ENCODE measurements at regions not wholly inside any gene's neighbourhood (a gene's known extent, or its start where the extent isn't known, plus 50 kb on each side); places are given as distances from the start of the nearest gene placed in this dataset.

DNA sequence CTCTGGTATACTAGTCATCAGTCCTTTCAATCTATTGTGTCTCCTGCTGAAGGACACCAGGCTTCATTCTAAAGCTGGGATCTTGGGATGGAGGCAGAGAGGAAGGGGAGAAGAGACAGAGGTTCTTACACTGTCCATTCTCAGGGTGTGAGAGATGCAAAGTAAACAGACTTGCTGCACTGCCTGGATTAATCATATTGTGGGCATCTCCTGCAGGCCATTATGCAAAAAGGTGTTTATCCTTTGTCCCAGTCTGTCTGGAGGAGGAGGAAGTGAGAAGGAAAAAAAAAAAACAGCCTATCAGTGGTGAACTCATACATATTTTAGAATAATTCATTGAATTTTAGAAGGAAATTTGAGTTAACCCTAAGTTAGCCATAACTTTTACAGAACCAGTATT is 92.9 kb upstream of the TNPO1 start:
- H3K9me3 Mint-ChIP-seq, result peaks cover 18% of the 10 kb centered on the region; the same call in 2 of the 3 replicates

More for the DNA sequence above, 92.9 kb upstream of the TNPO1 start:
- peaks cover 4% of the 10 kb centered on the region for H3K4me1 Mint-ChIP-seq
- peaks cover 6% of the 10 kb centered on the region for H3K27me3 Mint-ChIP-seq (ENCODE audit: insufficient read depth, low read depth, poor library complexity)
- DNase-seq (ENCODE audit: low spot score) (no peak), ATAC-seq (no peak)
- TF ChIP-seq, protein P1, sequence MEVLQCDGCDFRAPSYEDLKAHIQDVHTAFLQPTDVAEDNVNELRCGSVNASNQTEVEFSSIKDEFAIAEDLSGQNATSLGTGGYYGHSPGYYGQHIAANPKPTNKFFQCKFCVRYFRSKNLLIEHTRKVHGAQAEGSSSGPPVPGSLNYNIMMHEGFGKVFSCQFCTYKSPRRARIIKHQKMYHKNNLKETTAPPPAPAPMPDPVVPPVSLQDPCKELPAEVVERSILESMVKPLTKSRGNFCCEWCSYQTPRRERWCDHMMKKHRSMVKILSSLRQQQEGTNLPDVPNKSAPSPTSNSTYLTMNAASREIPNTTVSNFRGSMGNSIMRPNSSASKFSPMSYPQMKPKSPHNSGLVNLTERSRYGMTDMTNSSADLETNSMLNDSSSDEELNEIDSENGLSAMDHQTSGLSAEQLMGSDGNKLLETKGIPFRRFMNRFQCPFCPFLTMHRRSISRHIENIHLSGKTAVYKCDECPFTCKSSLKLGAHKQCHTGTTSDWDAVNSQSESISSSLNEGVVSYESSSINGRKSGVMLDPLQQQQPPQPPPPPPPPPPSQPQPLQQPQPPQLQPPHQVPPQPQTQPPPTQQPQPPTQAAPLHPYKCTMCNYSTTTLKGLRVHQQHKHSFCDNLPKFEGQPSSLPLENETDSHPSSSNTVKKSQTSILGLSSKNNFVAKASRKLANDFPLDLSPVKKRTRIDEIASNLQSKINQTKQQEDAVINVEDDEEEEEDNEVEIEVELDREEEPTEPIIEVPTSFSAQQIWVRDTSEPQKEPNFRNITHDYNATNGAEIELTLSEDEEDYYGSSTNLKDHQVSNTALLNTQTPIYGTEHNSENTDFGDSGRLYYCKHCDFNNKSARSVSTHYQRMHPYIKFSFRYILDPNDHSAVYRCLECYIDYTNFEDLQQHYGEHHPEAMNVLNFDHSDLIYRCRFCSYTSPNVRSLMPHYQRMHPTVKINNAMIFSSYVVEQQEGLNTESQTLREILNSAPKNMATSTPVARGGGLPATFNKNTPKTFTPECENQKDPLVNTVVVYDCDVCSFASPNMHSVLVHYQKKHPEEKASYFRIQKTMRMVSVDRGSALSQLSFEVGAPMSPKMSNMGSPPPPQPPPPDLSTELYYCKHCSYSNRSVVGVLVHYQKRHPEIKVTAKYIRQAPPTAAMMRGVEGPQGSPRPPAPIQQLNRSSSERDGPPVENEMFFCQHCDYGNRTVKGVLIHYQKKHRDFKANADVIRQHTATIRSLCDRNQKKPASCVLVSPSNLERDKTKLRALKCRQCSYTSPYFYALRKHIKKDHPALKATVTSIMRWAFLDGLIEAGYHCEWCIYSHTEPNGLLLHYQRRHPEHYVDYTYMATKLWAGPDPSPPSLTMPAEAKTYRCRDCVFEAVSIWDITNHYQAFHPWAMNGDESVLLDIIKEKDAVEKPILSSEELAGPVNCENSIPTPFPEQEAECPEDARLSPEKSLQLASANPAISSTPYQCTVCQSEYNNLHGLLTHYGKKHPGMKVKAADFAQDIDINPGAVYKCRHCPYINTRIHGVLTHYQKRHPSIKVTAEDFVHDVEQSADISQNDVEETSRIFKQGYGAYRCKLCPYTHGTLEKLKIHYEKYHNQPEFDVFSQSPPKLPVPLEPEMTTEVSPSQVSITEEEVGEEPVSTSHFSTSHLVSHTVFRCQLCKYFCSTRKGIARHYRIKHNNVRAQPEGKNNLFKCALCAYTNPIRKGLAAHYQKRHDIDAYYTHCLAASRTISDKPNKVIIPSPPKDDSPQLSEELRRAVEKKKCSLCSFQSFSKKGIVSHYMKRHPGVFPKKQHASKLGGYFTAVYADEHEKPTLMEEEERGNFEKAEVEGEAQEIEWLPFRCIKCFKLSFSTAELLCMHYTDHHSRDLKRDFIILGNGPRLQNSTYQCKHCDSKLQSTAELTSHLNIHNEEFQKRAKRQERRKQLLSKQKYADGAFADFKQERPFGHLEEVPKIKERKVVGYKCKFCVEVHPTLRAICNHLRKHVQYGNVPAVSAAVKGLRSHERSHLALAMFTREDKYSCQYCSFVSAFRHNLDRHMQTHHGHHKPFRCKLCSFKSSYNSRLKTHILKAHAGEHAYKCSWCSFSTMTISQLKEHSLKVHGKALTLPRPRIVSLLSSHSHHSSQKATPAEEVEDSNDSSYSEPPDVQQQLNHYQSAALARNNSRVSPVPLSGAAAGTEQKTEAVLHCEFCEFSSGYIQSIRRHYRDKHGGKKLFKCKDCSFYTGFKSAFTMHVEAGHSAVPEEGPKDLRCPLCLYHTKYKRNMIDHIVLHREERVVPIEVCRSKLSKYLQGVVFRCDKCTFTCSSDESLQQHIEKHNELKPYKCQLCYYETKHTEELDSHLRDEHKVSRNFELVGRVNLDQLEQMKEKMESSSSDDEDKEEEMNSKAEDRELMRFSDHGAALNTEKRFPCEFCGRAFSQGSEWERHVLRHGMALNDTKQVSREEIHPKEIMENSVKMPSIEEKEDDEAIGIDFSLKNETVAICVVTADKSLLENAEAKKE (CRISPR knock-in tag; IDR thresholded peaks at IDR 0.05), result no peak
- no peaks in the 10 kb centered on the region for H3K79me2 ChIP-seq (replicated peaks; ENCODE audit: insufficient read depth)
- no peaks in the 10 kb centered on the region for H4K20me1 ChIP-seq (replicated peaks; ENCODE audit: insufficient read depth)
- H3K36me3 Mint-ChIP-seq (ENCODE audit: low read depth), result peaks cover 3% of the 10 kb centered on the region; the same call in 2 of the 3 replicates
- no peak overlapping the region for H3K4me2 ChIP-seq
- no peak overlapping the region for H3K4me3 ChIP-seq
- no peak overlapping the region for H3K27ac ChIP-seq (ENCODE audit: low read depth)
- H3K4me1 ChIP-seq (ENCODE audit: insufficient read depth), result no peaks in the 10 kb centered on the region
- no peaks in the 10 kb centered on the region for H3K27me3 ChIP-seq (ENCODE audit: insufficient read depth)
- peaks cover 4% of the 10 kb centered on the region; the same call in 1 of the 2 replicates for H3K9me2 ChIP-seq (ENCODE audit: insufficient read depth)
- 0 out of 2 replicates have a peak overlapping the region, but pooled peaks have one; percentile 28 for H2AFZ ChIP-seq
- H3K36me3 ChIP-seq (ENCODE audit: insufficient read depth), result no peaks in the 10 kb centered on the region
- no peak overlapping the region for H3K27ac Mint-ChIP-seq
- H3F3A ChIP-seq (replicated peaks; ENCODE audit: low read depth), result no peaks in the 10 kb centered on the region
- no peak overlapping the region for H3K4me3 Mint-ChIP-seq
